DMS53 (cell line): ENCODE measurements at regions not wholly inside any gene's neighbourhood (a gene's known extent, or its start where the extent isn't known, plus 50 kb on each side); places are given as distances from the start of the nearest gene placed in this dataset.

Experiments used
- DNase-seq: peaks from one replicate; lab custom pipeline; 2025; lab: John Stamatoyannopoulos, UW

DNA sequence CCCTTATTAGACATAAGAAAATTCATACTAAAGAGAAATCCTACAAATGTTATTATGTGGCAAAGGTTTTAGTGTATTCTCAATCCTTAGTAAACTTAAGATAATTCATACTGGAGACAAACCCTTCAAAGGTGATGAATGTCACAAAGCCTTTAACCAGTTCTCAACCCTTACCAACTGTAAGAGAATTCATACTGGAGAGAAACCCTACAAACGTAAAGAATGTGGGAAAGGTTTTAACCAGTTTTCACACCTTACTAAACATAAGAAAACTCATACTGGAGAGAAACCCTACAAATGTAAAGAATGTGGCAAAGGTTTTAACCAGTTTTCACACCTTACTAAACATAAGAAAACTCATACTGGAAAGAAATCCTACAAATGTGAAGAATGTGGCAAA is 93.2 kb downstream of the ZNF680 start:
- DNase-seq: no peak

DNA sequence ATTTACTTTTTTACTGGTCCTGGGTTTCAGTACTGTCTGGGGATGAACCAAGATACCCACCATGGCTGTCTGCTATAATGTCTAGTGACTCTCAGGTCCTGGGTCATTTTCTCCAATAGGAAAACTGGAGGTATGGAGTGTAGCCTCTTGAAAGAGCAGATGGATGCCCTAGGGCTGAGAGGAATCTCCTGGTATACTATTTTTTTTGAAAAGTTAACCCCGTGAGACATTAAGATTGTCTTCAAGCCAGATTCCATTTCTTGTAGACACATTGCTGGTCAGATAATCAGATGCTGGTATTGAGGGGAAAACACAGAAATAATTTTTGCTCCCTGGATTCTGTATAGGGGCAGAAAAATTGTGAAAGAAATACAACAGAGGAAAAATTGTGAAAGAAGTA is 97.3 kb downstream of the ZNF680 start:
- no peak for DNase-seq

DNA sequence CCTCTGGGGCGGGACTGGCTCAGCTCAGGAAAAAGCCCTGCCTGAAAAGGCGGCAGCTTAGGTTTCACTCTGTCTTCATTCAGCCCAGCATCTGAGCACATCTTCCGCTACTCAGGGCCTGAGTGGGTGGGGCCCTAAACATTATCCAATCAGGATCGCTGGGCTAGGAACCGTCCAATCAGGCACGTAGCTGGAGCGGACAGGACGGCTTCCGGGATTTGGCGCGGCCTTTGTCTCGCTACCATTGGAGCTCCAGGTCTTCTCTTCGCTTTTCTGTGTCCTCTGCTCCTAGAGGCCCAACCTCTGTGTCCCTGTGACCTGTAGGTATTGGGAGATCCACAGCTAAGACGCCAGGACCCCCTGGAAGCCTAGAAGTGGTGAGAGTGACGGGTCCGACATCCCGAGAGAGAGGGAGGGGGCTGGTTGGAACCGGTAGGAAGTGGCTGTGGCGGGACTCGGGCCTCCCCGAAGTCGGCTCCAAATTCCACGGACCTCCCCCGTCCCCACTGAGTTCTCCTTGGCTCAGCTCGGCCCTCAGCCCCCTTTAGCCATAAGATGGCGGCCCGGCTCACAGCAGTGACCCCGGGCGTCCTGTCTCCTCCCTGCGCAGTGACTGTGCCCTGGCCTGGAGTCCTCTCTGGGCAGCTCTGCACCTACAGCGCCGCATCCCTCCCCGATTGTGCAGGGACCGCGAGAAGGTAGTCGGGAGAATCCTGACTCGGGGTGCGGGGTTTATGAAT is 99.1 kb downstream of the ZNF680 start:
- DNase-seq: peak; percentile 100

DNA sequence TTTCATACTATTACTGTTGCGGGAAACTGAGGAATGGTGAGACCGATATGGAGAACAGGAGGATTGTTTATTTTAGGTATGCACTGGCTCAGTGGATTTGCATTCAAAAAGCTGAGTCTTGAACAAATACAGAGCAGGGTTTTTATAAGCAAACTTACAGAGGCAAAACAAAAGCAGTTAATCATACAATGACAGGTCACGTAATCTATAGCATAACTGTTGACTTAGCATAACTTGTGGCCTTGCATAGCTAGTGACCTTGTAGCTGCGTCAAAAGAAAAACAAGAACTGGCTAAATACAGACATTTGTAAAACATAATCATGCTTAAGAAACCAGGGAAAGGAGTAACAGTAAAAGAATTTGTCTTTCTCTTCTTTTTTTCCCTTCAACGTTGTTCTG is 103.0 kb downstream of the ZNF680 start:
- peak; percentile 76 for DNase-seq

DNA sequence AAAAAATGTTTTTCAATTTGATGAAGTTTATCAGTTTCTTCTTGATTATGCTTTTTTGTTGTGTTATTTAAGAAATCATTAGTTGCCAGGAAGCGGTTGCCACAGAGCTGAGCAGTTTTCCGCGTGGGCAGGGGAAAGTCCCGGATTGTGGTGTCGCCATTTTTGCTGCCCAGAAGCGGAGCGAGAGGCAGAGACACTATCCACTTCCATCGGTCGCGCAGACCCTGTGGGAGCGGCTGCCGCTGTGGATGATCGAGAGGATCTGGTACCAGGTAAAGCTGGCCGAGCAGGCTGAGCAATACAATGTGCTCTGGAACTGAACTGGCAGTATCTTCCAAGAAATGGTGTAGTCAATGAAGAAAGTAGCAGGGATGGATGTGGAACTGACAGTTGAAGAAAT is 119.8 kb downstream of the ZNF736 start:
- DNase-seq: peak; percentile 18

DNA sequence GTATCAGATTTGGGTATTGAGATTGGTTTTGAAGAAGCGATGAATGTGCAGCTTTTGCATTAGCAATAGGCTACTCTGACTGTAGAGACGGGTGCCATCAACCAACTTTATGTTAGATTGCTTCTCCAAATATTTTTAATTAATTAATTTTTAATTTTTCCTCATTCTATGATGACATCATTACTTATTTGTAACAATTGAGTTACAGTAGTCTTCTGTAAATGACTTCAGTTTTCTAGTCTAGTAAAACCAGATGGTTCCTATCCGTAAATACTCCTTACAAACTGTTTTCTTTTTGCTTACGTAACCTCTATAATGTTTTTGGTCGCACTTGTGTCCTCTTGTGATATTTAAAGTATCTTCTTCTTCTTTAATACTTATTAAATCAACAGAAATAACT is 118.1 kb downstream of the ZNF736 start:
- DNase-seq: no peak

DNA sequence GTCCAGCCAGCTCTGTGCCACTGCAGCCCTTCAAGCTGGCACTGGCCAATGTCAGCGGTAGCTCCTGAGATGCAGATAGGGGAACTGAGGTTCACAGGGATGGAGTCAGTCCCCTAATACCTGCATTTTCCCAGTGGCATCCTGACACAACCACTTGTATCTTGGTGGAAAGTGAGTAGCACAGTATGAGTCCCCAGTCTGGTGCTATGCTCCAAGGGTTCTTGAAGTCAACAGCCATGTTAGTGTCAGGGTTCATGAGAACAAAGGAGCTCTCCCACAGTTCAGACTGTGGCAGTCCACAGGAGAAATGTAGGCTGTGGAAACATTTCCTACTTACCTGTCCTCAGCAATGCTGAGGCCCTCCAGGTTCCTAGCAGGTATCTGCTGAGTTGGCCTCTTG is 115.5 kb downstream of the ZNF736 start:
- no peak for DNase-seq

DNA sequence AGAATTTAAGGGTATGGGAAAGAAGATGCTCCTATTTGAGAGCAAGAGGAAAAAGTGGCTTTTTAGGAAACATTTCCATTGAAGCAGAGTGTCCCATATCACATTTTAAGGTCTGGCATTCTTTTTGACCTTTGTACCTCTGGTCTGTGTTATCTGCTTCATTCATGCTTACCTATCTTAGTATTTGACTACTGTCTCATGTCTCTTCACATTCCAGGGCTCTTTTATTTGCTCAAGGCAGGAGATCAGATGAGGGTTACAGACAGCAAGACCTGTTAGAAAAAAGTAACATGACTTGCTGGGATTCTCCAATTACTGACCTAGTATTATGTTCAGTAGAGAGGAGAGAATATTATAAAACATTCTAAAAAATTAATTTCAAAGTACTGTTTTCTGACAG is 111.7 kb downstream of the ZNF736 start:
- DNase-seq: peak; percentile 38

DNA sequence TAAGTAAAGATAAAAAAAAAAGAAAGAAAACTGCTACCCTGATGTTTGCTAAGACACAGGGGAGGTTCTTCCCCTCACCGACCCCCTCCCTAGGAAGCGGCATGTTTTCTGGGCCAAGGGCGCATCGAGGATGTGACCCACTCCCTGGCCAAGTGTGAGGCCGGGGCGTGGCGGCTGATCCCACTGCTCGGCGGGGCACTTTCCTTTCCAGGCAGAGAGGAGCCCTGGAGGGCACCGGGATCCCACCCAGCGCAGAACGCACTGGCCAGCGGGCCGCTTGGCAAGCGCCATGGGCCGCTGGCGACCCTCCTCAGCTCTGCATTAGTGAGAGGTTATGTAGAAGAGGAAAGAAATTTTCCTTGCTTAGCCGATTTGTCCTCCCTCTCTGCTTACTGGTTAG is 93.4 kb downstream of the ZNF736 start:
- no peak for DNase-seq
